ENCODE measurements at regions not wholly inside any gene's neighbourhood (a gene's known extent, or its start where the extent isn't known, plus 50 kb on each side); places are given as distances from the start of the nearest gene placed in this dataset.

DNA sequence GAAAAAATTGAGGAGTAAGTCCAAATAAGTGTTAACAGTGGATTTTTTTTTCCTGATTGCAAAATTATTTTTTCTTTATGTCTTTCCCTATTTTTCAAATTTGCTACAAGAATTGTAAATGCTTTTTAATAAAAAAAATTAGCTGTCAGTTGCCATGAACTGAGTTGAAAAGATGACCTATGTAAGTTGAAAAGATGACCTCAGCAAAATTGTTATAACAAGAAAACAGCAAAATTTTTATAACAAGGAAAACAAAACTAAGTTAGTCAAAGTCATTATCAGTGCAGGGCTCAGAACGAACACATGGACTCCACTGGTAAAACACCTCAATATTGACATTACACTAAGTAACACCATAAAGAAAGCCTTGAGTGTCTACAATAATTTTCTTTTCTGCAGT lies 207.0 kb upstream of the HDDC2 start:
- no peak for TF ChIP-seq SUZ12 (IDR thresholded peaks at IDR 0.05; ENCODE audit: extremely low read depth, insufficient read depth, insufficient read length)
- no peak for TF ChIP-seq ZNF274 (IDR thresholded peaks at IDR 0.05; ENCODE audit: low read depth, low read length)
- no peak for TF ChIP-seq YY1 (IDR thresholded peaks at IDR 0.05; ENCODE audit: insufficient read depth, insufficient read length)
- H3K9ac ChIP-seq (ENCODE audit: insufficient read length, low read depth) = no peak overlapping the region
- DNase-seq (ENCODE audit: low read depth, low spot score) = no peak
- no peaks in the 10 kb centered on the region for H3K9me3 ChIP-seq (ENCODE audit: insufficient read depth, low read length)
- no peaks in the 10 kb centered on the region for H3K4me1 ChIP-seq (ENCODE audit: insufficient read depth, insufficient read length)
- no peaks in the 10 kb centered on the region for H3K36me3 ChIP-seq (ENCODE audit: insufficient read depth, insufficient read length, low read length)
- H3K27me3 ChIP-seq (ENCODE audit: insufficient read depth, insufficient read length) = no peaks in the 10 kb centered on the region
- no peak overlapping the region for H3K4me3 ChIP-seq (ENCODE audit: insufficient read length, low read depth)

DNA sequence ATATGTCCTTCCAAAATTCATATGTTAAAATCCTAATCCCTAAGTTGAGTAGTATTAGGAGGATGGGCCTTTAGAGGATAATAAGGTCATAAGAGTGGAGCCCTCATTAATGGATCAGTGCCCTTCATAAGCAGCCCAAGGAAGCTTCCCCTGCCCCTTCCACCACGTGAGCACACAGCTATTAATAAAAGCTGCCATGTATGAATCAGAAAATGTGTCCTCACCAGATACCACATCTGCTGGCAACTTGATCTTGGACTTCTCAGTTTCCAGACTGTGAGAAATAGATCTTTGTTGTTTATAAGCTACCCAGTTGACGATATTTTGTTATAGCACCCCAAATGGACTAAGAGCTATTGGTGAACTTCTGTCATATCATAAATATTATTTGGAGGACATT lies 207.7 kb upstream of the HDDC2 start:
- TF ChIP-seq ZNF274 (IDR thresholded peaks at IDR 0.05; ENCODE audit: low read depth, low read length) (no peak), SUZ12 (IDR thresholded peaks at IDR 0.05; ENCODE audit: extremely low read depth, insufficient read depth, insufficient read length) (no peak), YY1 (IDR thresholded peaks at IDR 0.05; ENCODE audit: insufficient read depth, insufficient read length) (no peak)
- Histone ChIP-seq H3K9me3 (ENCODE audit: insufficient read depth, low read length) (no peaks in the 10 kb centered on the region), H3K4me3 (ENCODE audit: insufficient read length, low read depth) (no peak overlapping the region), H3K27me3 (ENCODE audit: insufficient read depth, insufficient read length) (no peaks in the 10 kb centered on the region), H3K4me1 (ENCODE audit: insufficient read depth, insufficient read length) (no peaks in the 10 kb centered on the region), H3K36me3 (ENCODE audit: insufficient read depth, insufficient read length, low read length) (no peaks in the 10 kb centered on the region), H3K9ac (ENCODE audit: insufficient read length, low read depth) (no peak overlapping the region)
- DNase-seq (ENCODE audit: low read depth, low spot score) = no peak

DNA sequence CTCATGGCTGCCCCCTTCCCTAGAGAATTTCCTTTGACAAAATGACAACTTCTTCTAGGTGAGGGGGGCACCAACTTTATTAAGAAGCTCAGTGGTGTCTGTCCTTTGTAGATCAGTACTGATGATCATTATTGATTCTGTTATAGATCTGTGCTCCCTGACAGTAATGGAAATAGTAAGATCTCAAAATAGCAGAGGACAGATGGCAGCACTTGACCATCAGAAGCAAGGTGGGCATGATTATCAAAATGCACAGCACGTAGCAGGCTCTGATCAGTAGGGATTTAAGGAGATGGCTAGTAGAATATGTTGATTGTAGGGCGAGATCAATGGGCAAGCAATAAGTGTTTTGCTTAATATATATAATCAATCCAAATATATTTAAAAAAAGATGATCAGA lies 208.6 kb upstream of the HDDC2 start:
- no peak for DNase-seq (ENCODE audit: low read depth, low spot score)
- TF ChIP-seq ZNF274 (IDR thresholded peaks at IDR 0.05; ENCODE audit: low read depth, low read length) (no peak), YY1 (IDR thresholded peaks at IDR 0.05; ENCODE audit: insufficient read depth, insufficient read length) (no peak), SUZ12 (IDR thresholded peaks at IDR 0.05; ENCODE audit: extremely low read depth, insufficient read depth, insufficient read length) (no peak)
- H3K4me1 ChIP-seq (ENCODE audit: insufficient read depth, insufficient read length) = no peaks in the 10 kb centered on the region
- H3K36me3 ChIP-seq (ENCODE audit: insufficient read depth, insufficient read length, low read length) = no peaks in the 10 kb centered on the region
- H3K9ac ChIP-seq (ENCODE audit: insufficient read length, low read depth) = no peak overlapping the region
- no peaks in the 10 kb centered on the region for H3K9me3 ChIP-seq (ENCODE audit: insufficient read depth, low read length)
- H3K27me3 ChIP-seq (ENCODE audit: insufficient read depth, insufficient read length) = no peaks in the 10 kb centered on the region
- no peak overlapping the region for H3K4me3 ChIP-seq (ENCODE audit: insufficient read length, low read depth)

DNA sequence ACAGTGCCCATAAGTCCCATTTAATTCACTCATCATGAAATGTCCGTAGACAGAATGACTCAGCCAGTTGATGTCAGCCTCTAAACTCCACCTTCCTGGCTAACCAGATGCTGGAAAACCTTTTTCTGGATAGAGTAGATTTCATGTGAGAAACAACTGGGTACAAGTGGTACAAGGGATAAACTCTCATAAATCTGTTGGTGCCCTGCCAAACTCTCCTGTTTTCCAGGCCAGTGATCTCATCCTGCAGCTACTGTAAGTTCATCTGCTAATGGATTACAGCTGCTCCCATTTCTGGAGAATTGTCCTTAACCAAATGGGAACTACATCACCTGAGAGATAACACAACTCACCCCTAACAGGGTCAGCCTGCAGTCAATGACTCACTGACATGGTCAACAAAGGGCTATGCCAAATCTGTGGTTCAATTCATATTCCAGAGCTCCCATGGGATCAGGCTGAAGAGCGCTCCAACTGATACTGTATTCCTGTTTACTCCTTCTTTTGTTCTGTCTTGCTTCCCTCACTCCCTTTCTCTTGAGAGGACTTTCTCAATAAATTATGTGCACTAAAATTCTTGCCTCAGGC lies 210.1 kb upstream of the HDDC2 start:
- H3K36me3 ChIP-seq (ENCODE audit: insufficient read depth, insufficient read length, low read length) = no peaks in the 10 kb centered on the region
- no peaks in the 10 kb centered on the region for H3K27me3 ChIP-seq (ENCODE audit: insufficient read depth, insufficient read length)
- no peak for DNase-seq (ENCODE audit: low read depth, low spot score)
- no peaks in the 10 kb centered on the region for H3K4me1 ChIP-seq (ENCODE audit: insufficient read depth, insufficient read length)
- H3K9me3 ChIP-seq (ENCODE audit: insufficient read depth, low read length) = no peaks in the 10 kb centered on the region
- no peak overlapping the region for H3K4me3 ChIP-seq (ENCODE audit: insufficient read length, low read depth)
- H3K9ac ChIP-seq (ENCODE audit: insufficient read length, low read depth) = no peak overlapping the region
- TF ChIP-seq SUZ12 (IDR thresholded peaks at IDR 0.05; ENCODE audit: extremely low read depth, insufficient read depth, insufficient read length) (no peak), ZNF274 (IDR thresholded peaks at IDR 0.05; ENCODE audit: low read depth, low read length) (no peak), YY1 (IDR thresholded peaks at IDR 0.05; ENCODE audit: insufficient read depth, insufficient read length) (no peak)

DNA sequence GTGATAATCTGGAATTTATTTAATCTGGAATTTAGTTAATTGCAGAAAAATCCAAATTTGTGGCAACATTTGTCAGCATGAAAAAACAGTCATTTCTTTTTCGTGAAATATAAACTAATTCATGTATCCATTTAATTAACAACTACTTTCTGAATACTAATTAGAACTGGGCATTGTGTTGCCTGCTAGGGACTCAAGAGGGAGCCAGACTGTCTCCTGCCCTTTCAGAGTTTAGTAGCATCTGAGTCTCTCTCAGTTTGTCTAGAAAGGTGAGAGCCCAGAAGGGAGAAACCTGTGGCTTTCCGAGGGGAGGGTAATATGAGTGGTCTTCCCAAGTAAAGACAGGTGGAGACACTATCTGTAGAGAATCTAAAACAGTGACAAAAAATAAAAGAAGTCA lies 210.9 kb upstream of the HDDC2 start:
- no peak overlapping the region for H3K9ac ChIP-seq (ENCODE audit: insufficient read length, low read depth)
- H3K36me3 ChIP-seq (ENCODE audit: insufficient read depth, insufficient read length, low read length) = no peaks in the 10 kb centered on the region
- no peaks in the 10 kb centered on the region for H3K4me1 ChIP-seq (ENCODE audit: insufficient read depth, insufficient read length)
- no peaks in the 10 kb centered on the region for H3K9me3 ChIP-seq (ENCODE audit: insufficient read depth, low read length)
- DNase-seq (ENCODE audit: low read depth, low spot score) = no peak
- no peak overlapping the region for H3K4me3 ChIP-seq (ENCODE audit: insufficient read length, low read depth)
- H3K27me3 ChIP-seq (ENCODE audit: insufficient read depth, insufficient read length) = no peaks in the 10 kb centered on the region
- TF ChIP-seq ZNF274 (IDR thresholded peaks at IDR 0.05; ENCODE audit: low read depth, low read length) (no peak), YY1 (IDR thresholded peaks at IDR 0.05; ENCODE audit: insufficient read depth, insufficient read length) (no peak), SUZ12 (IDR thresholded peaks at IDR 0.05; ENCODE audit: extremely low read depth, insufficient read depth, insufficient read length) (no peak)

DNA sequence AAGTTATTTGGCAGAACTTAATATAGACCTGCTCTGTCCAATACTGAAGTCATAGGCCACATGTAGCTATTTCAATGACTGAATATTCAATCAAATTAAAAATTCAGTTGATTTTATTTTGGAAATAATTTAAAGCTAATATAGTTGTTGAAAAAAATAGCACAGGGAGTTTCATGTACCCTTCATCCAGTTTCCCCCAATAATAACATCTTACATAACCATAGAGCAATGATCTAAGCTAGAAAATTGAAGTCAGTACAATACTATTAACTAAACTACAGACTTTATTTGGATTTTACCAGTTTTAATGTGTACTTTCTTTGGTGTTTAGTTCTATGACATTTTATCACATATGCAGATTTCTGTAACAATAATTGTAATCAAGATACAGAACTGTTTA lies 212.2 kb upstream of the HDDC2 start:
- no peak overlapping the region for H3K9ac ChIP-seq (ENCODE audit: insufficient read length, low read depth)
- DNase-seq (ENCODE audit: low read depth, low spot score) = no peak
- H3K36me3 ChIP-seq (ENCODE audit: insufficient read depth, insufficient read length, low read length) = no peaks in the 10 kb centered on the region
- no peaks in the 10 kb centered on the region for H3K9me3 ChIP-seq (ENCODE audit: insufficient read depth, low read length)
- no peak overlapping the region for H3K4me3 ChIP-seq (ENCODE audit: insufficient read length, low read depth)
- H3K4me1 ChIP-seq (ENCODE audit: insufficient read depth, insufficient read length) = no peaks in the 10 kb centered on the region
- H3K27me3 ChIP-seq (ENCODE audit: insufficient read depth, insufficient read length) = no peaks in the 10 kb centered on the region
- TF ChIP-seq YY1 (IDR thresholded peaks at IDR 0.05; ENCODE audit: insufficient read depth, insufficient read length) (no peak), SUZ12 (IDR thresholded peaks at IDR 0.05; ENCODE audit: extremely low read depth, insufficient read depth, insufficient read length) (no peak), ZNF274 (IDR thresholded peaks at IDR 0.05; ENCODE audit: low read depth, low read length) (no peak)

DNA sequence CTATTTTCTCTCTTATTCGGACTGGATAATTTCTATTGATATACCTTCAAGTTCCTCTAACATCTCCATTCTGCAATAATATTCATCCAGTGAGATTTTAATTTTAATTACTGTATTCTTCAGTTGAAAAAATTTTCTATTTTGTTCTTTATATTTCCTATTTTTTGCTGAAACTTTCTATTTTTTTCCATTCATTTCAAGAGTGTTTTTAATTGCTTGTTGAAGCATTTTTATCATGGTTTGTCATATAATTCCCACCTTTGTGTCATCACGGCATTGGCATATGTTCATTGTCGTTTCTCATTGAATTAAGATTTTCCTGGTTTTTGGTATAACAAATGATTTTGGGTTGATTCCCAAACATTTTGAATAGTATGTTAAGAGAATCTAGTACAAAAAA lies 214.9 kb upstream of the HDDC2 start:
- Histone ChIP-seq H3K4me1 (ENCODE audit: insufficient read depth, insufficient read length) (no peaks in the 10 kb centered on the region), H3K9ac (ENCODE audit: insufficient read length, low read depth) (no peak overlapping the region), H3K36me3 (ENCODE audit: insufficient read depth, insufficient read length, low read length) (no peaks in the 10 kb centered on the region), H3K9me3 (ENCODE audit: insufficient read depth, low read length) (no peaks in the 10 kb centered on the region), H3K4me3 (ENCODE audit: insufficient read length, low read depth) (no peak overlapping the region), H3K27me3 (ENCODE audit: insufficient read depth, insufficient read length) (no peaks in the 10 kb centered on the region)
- no peak for DNase-seq (ENCODE audit: low read depth, low spot score)
- no peak for TF ChIP-seq YY1 (IDR thresholded peaks at IDR 0.05; ENCODE audit: insufficient read depth, insufficient read length)
- TF ChIP-seq ZNF274 (IDR thresholded peaks at IDR 0.05; ENCODE audit: low read depth, low read length) = no peak
- TF ChIP-seq SUZ12 (IDR thresholded peaks at IDR 0.05; ENCODE audit: extremely low read depth, insufficient read depth, insufficient read length) = no peak

All from NT2/D1 (cell line).